ENCODE measurements at regions not wholly inside any gene's neighbourhood (a gene's known extent, or its start where the extent isn't known, plus 50 kb on each side); places are given as distances from the start of the nearest gene placed in this dataset.

- DNase-seq: no peak
These were observed 123.9 kb downstream of the ZNF664 start for GRCh38 chr12:124096869-124097434.

- DNase-seq: no peak
These were observed 124.7 kb downstream of the ZNF664 start for GRCh38 chr12:124097701-124098100.

GRCh38 chr12:124098101-124098757, 125.2 kb downstream of the ZNF664 start:
- DNase-seq: no peak

- DNase-seq: no peak
These were observed 125.9 kb downstream of the ZNF664 start for GRCh38 chr12:124098887-124099286.

GRCh38 chr12:124099661-124100060, 126.6 kb downstream of the ZNF664 start:
- no peak for DNase-seq

- DNase-seq: no peak
These were observed 127.7 kb downstream of the ZNF664 start for GRCh38 chr12:124100572-124101178.

- DNase-seq: no peak
These were observed 132.5 kb downstream of the ZNF664 start for GRCh38 chr12:124105546-124105945.

- DNase-seq: no peak
These were observed 134.3 kb downstream of the ZNF664 start for GRCh38 chr12:124107351-124107750.

- peak in 1 of 2 experiments; percentile 5 for DNase-seq
These were observed 136.7 kb downstream of the ZNF664 start for GRCh38 chr12:124109760-124110159.

- no peak for DNase-seq
These were observed 137.4 kb downstream of the ZNF664 start for GRCh38 chr12:124110372-124110883.

GRCh38 chr12:124111006-124111405, 138.0 kb downstream of the ZNF664 start:
- no peak for DNase-seq

- DNase-seq: no peak
These were observed 141.3 kb downstream of the ZNF664 start for GRCh38 chr12:124114316-124114715.

GRCh38 chr12:124115496-124115895, 142.5 kb downstream of the ZNF664 start:
- no peak for DNase-seq

GRCh38 chr12:124115976-124116690, 143.1 kb downstream of the ZNF664 start:
- DNase-seq: no peak

- no peak for DNase-seq
These were observed 147.7 kb downstream of the ZNF664 start for GRCh38 chr12:124120739-124121138.

- no peak for DNase-seq
These were observed 149.7 kb downstream of the ZNF664 start for GRCh38 chr12:124122722-124123121.

- DNase-seq: no peak
These were observed 150.4 kb downstream of the ZNF664 start for GRCh38 chr12:124123296-124124000.

GRCh38 chr12:124125203-124125871, 152.3 kb downstream of the ZNF664 start:
- peak; percentile 18 to 33 for DNase-seq

- DNase-seq: no peak
These were observed 154.1 kb downstream of the ZNF664 start for GRCh38 chr12:124126950-124127655.

GRCh38 chr12:124129132-124129531, 156.1 kb downstream of the ZNF664 start:
- no peak for DNase-seq
